GM19397 (cell line): ENCODE measurements at regions not wholly inside any gene's neighbourhood (a gene's known extent, or its start where the extent isn't known, plus 50 kb on each side); places are given as distances from the start of the nearest gene placed in this dataset.
A peak's percentile ranks its signal among the peaks of the same experiment; 100 is the strongest.

Experiments
- ATAC-seq: cut with Tn5 transposase; IDR thresholded peaks from one replicate; pipeline ENCODE4 v1.9.1; 2021; ENCODE audit warnings: mild to moderate bottlenecking, moderate library complexity; ENCODE audit not compliant: unreplicated experiment

DNA sequence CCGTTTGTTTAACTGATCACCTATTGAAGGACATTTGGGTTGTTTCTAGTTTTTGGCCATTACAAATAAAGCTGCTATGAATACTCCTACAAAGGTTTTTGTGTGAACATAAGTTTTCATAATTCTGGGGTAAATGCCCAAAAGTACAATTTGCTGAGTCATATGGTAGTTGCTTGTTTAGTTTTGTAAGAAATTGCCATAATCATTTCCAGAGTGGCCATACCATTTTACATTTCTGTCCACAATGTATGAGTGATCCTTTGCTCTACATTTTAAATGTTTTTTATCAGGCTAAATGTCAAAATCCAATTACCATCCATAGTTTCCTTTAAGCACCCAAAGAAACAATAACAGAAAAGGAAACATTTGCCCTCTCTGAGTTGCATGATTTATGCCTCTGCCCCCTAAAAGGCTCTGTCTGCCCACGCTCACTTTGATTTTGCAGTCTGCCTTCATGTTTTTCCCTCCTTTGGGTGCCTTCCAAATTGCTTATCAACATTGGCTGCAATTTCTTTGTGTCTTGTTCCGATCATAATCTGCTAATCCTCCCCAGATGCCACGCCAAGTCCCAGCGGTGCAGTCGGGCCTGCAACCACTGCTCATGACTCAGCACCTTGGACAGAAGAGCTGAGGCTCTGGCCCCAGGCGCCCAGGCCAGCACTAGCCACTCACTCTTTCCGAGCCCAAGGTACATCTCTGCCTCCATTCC lies 339.2 kb downstream of the PIK3R1 start:
- ATAC-seq: no peak

DNA sequence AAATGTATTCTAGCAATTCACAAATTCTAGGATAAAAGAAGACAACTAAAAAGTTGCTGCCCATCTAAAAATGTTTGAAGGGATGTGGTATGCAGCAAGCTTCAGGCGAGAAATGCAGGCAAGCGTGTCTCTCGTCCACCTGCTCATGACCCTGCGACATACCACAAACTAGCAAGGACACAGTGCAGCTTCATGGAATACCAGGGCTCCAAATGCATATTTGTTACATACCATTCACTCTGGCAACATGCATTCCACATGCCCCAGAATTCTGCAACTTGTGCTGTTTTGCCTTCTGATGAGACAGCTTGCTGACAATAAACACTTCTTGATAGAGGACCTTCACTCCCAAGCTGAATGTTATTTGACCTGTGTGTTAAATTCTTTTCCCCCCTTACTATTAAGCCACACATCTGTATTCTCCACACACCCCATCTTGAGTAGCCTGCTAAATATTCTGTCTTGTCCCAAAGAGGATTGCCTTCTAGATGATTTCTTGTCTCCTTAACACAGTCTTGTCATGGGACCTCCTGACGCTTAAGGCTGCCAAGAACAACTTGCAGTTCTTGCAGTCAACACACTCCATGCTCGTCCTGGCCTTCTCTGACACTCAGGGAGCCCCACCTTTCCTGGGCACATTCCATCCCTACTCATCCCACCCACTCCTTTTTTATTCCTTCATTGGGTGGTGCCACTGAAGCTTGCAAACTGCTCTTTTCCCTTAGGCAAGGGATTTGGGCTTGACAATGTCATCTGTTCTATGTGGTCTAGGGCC lies 340.5 kb downstream of the PIK3R1 start:
- no peak for ATAC-seq

DNA sequence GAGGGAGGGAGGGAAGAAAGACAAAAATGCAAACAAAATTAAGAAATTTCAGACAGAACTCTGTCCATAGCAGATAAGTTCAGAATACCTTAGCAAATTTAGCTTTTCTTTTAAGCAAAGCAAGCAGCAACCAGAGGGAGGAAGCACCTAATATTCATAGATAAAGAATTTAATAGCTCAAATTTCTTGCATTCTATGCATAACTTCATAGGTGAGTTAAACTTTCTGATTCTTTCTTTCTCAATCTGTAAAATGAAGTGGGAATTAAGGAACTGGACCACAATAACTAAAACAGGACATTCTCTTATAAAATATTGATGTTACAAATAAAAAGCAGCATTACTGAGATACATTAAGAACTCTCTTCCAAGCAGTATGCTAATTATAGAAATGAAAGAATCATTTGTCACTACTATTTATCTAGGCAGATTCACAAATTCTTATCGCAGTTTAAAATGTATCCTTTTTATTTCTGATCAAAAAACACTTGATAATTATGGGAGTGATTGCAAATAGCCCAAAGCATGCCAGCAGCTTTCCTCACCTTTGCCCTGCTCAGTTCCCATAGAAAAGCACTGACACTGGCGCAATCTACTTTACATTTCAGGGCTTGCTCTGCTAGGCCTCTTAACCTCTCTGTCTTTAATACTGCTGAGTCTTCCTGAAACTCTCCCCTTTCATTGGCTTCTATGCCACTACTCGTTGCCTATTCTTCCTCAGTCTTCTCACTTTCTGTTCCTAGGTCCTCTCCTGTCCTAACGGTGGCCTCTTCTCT lies 341.8 kb downstream of the PIK3R1 start:
- no peak for ATAC-seq

DNA sequence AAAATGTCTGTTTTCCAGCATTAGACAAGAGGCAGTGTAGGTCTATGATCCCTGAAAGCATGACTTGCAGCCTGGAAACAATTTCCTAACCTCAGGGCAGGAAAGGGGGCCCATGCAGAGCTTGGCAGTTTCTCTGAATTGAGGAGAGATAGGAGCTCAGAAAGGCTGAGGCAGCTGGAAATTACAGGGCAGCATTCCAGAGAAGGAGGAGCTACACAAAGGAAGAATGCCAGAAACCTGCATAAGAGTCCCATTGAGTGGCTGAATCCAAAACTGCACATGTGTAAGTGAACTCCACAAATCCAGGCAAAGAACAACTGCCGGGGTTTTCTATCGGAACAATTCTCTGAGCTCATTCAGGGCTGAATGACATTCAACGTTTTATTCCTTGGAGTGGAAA lies 346.8 kb downstream of the PIK3R1 start:
- no peak for ATAC-seq

DNA sequence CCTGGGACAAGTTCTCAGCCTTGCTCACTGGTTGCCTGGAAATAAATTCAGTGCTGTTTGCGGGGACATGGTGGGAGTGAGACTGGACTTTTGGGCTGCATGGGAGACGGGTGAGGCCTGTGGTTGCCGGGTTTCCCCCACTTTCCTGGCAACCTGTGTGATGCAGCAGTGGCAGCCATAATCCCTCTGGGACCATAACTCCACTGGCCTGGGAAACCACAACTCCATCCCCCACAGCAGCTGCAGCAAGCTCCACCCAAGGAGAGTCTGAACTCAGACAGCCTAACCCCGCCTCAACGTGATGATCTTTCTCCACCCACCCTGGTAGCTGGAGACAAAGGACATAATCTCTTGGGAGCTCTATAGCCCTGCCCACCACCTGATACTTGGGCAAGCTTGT lies 349.9 kb downstream of the PIK3R1 start:
- ATAC-seq: peak; percentile 91

DNA sequence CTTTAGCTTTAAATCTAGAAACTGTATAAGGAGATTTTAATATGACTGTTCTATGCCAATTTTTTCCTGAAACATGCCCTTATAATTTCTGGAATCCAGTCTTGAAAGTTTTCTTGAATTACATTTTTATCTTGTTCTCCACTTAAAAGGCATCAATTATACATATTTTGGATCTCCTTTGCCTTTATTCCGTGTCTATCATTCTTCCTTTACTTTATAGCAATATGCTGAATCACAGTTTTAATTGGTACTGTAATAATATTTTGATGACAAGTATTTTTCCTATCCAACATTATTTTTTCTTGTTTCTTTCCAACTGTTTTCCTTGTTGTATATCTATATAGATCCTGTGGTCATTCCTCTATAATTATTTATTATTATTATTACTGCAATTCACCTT lies 361.2 kb downstream of the PIK3R1 start:
- no peak for ATAC-seq

DNA sequence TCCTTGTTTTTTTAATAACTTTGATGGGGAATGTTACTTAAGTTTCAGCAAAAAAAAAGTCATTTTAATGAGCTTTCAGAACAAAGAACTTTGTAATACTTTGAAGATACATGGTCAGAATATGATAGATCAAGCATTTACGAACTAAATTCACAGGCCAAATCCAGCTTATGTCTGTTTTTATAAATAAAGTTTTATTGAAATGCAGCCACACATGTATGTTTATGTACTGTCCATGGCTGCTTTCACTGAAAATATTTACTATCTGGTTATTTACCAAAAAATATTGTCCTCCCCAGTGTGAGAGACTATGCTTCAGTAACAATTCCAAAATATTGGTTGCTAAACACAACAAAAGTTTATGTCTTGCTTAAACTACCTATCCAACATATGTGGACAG lies 366.7 kb downstream of the PIK3R1 start:
- ATAC-seq: no peak

DNA sequence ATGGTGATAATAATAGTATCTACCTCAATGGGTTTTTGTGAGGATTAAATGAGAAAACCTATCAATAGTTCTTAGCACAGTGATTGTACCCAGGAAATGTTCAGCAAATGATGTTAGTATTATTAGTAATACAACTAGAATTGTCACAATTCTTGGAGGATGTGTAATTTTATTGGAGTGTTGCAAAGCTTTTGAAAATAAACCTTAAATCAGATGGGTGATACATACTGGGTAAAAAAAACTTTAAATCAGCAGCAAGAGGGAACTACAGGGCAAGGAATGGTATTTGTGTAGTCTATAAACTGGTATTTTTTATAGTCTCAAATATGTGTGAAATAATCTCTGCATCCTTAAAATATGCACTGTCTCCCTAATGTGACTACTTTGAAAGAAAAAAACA lies 371.6 kb downstream of the PIK3R1 start:
- ATAC-seq: no peak

DNA sequence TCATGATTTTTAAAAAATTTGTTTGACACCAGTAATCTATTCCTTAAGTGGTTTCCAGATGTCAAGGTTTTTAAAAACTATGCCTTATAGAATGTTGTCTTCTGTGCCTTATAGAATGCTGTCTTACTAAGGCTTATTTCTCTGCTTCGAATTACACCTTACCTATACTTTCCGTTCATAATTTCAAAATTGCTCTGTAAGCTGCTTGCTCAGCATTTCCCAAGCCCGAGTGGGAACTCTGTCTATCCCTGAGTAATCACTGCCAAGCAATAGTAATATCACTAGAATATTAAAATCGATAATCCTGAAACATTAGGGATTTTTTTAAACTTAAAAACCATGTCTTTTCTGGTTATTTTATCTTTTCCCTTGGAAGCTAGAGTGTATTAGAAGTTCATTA lies 376.3 kb downstream of the PIK3R1 start:
- no peak for ATAC-seq

DNA sequence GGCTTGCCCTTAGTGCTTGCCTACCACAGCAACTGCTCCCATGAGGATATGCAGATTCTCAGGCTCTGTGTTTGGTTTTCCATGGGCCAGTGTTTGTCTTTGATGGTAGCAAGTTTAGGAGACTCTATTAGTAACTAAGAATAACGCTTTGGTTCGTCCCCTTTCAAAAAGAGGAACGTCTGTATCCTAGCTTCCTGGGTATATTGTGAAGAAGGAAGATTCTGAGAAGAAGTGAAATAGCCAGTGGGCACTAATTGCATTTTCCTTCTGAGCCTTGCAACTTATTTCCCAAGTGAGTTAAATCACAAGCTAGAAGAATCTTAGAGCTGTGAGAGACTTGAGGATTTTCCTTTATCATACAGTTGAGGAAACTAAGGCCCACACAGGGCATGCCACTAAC lies 376.8 kb downstream of the PIK3R1 start:
- no peak for ATAC-seq

DNA sequence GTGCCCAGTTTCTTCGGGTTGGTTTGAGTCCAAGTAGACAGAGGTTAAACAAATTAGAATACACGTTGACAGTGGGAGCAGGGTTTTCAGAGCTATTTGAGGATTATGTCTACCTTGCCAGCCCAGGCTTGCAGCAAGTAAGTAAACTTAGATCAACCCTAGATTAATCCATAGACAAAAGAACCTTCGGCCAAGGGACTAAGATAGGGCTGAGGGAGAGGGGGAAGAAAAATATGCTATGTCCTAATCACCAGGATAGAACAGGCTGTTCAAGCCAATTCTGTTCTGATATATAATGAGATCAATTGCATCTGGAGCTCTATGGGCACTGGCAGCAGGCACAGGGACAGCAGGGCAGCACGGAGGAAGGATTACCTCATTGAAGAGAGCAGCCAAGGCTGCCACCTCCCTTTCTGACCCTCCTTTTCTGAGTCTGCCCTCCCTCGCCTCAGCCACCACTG lies 377.7 kb downstream of the PIK3R1 start:
- ATAC-seq: no peak

DNA sequence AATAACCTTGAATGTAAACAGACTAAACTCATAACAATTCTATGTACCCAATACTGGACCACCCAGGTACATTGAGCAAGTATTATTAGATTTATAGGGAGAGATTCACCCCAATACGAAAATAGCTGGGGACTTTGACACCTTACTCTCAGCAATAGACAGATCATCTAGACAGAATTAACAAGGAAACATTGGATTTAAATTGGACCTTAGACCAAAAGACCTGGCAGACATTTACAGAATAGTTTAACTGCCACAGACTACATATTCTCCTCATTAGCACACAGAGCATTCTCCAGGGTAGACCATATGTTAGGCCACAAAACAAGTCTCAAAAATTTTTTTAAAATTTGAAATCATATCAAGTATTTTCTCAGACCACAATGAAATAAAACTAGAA lies 397.4 kb downstream of the PIK3R1 start:
- ATAC-seq: no peak

DNA sequence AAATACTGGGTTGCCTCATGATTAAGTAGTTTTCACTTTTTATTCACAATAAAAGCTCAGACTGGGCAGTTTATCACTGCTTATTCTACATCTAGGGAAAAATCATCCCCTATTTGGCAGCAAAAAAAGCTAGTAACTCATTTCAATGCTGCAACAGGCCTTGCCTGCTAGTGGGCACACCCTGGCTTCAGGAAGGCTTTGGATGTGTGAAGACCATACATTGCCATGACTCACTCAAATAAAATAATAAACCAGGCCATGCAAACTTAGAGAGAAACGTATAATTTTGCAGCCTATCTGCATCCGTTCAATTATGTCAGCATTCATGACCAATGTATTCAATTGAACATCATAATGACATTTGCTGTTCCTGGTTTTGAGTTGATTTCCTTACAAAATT lies 402.9 kb downstream of the PIK3R1 start:
- ATAC-seq: no peak

DNA sequence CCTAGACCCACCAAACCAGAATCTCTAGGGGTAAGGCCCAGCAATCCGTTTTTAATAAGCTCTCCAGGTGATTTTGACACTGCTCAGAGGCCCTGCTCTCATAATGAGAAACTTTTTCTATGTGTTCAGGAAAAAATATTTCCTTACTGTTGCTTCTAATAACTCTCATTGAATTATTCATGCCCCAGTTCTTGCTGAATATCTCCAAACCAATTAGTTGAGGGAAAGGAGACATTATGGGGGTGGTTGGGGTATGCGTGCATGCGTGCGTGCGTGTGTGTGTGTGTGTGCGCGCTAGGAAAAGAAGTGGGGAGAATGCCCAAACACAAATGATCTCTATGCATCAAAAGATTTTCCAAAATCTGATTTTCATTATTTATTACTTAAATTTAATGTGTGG lies 411.4 kb downstream of the PIK3R1 start:
- ATAC-seq: no peak

DNA sequence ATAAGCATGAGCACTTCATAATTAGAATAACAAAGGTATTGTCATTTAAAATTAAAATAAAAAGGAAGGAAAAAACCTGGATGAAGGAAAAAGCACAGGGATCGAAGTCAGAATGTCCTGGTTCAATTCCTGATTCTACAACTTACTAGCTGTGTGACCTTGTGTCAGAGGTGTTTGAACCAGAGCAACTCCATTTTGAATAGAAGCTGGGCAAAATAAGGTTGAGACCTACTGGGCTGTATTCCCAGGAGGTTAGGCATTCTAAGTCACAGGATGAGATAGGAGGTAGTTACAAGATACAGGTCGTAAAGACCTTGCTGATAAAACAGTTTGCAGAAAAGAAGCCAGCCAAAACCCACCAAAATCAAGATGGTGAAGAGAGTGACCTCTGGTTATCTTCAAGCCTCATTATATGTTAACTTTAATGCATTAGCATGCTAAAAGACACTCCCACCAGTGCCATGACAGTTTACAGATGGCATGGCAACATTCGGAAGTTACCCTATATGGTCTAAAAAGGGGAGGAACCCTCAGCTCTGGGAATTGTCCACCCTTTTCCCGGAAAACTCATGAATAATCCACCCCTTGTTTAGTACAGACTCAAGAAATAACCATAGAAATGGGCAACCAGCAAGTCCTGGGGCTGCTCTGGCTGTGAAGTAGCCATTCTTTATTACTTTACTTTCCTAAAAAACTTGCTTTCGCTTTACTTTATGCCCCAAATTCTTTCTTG lies 412.7 kb downstream of the PIK3R1 start:
- ATAC-seq: no peak

DNA sequence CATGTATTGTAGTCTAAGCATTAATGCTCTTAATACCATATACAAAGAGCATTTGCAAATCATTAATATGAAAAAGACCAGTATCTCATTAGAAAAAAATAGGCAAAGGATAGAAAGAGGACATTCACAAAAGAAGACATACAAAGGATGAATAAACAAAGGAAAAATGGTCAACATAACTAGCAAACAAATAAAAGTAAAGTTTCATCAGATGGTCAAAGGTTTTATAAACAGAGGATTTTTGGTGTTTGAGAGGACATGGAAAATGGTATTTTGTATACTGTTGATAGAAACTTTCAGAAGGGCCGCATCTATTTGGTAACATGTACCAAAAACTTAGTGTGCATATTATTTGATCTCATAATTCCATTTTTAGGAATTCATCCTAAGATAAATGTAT lies 414.8 kb downstream of the PIK3R1 start:
- ATAC-seq: no peak

DNA sequence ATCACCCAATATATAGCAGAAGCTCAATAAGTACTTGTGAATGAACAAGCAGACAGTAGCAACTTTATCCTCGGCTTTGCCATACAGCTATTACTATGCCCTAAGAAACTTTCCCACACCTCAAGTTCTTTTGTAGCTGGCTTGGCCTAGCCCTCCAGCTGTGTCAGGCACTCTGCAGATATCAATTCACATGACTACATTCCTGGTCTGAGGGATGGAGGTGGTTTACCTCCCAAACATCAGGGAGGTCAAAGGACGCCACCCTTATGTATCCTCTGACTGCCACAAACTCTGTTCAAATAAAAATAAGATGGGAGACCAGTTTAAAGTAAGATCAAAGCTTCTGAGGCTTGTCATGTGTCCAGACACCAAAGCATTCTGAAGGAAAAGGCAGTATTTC lies 416.3 kb downstream of the PIK3R1 start:
- ATAC-seq: no peak

DNA sequence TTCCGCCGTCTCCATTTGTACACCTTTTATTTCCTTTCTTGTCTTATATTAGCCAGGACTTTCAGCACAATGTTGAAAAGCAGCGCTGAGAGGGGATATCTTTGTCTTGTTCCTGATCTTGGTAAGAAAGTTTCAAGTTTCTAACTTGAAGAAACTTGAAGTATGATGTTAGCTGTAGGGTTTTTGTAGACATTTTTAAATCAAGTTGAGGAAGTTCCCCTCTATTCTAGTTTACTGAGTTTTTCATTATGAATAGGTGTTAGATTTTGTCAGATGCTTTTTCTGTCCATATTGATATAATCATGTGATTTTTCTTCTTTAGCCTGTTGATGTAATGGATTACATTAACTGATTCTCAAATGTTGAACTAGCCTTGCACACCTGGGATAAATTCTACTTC lies 425.7 kb downstream of the PIK3R1 start:
- no peak for ATAC-seq

DNA sequence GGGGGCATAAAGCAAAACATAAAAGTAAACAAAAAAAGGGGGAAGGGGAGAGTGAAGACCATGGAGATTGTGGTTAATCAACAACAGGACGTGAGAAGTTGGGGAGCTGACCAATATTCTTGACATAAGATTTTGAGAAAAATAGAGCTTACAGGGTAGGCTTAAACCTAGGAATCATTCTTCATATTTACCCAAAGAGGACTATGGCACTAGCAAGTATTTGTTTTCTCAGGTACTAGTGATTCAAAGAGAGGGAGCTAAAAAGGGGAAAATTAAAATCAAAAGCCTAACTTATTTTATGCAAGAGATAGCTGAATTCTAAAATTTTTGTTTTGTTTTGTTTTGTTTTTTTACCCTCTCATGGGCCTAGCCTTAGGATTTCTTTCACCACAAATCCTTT lies 427.5 kb downstream of the PIK3R1 start:
- no peak for ATAC-seq

DNA sequence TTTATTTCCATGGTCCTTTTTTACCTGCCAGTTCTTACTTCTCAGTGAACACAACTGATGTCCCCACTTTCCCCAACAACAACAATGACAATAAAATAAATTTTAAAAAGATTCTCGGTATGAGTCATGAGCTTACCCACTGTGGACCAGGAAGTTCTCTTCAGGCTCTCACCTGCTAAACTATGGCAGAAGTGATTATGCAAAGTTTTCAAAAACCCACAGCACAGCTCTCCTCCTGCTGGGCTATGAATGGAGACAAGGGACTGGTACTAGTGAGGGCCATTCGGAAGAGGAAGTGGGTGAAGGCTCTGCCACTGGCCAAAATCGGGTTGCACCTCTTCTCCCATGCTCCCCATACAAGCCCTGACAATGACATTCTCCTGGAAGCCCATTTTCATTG lies 429.4 kb downstream of the PIK3R1 start:
- ATAC-seq: peak; percentile 99

DNA sequence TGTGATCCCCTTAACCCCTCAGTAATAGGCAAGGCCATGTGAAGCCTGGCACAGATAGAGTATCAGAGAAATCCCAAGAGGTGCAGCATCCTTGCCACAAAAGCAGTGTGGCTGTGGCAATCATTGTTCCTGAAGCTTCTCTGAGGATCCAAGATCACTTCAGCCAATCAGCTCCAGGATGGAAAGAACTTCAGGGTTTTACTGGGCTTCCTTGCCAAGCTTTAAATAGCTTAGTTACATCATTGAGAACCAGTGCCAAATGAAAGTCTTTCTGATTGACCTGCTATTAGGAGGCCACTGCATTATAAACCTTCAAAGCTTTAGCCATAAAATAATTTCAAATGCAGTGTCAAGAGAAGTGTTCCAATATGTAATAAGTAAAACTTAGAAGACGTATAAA lies 430.6 kb downstream of the PIK3R1 start:
- no peak for ATAC-seq
